NCI-H1694 treated with DMSO at 0.1 percent for 48 hours (cell line): ENCODE measurements at regions not wholly inside any gene's neighbourhood (a gene's known extent, or its start where the extent isn't known, plus 50 kb on each side); places are given as distances from the start of the nearest gene placed in this dataset.
"Not testable (repeated sequence)": the region's sequence is repeated elsewhere in the genome, so short reads cannot be mapped to it uniquely, and the experiment has no call there.

ENCODE experiments used
- DNase-seq: peaks from one replicate; lab custom pipeline; 2025; lab: John Stamatoyannopoulos, UW

DNA sequence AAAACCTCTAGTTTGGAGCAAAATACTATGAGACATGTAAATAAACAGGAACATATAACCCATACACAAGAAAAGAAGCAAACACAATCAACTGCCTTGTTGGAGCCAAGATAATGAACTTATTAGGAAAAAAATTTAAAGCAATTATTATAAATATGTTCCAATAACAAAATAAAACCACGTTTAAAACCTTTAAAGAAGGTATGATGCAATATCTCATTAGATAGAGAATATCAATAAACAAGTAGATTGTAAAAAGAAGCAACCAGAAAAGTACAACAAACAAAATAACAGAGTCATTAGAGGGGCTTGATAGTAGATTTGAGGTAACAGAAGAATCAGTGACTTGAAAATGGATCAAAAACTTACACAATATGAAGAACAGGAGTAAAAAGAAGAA lies 327.0 kb upstream of the PCDH9 start:
- DNase-seq = no peak

DNA sequence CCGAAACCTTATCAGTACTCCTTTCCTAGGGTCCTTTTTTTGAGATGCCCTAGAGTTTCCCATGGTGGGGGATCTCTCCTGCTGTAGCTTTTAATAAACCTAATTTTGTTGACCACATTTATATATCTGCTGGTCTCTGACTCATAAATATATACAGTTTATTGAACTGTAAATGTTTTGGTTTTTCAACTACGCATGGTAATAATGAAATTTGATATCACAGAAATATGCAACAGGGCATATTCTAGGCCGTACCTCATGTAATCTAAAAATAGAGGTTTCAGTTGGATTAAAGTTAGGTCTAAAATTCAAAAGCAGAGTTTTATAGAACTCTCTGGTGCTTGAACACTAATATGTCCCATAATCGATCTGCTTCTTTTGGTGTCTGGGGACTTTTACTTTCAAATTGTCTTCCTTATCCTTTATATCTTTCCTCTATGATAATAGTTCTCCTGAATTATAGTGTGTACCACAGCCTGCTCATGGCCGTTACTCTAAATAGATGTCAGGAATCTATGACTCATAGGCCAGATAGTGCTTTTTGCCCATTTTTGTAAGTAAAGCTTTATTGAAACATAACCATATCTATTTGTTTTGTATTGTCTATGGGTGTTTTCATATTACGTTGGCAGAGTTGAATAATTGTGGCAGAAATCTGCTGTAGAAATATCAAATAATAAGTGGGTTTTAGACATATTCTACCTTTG lies 324.8 kb upstream of the PCDH9 start:
- no peak for DNase-seq

DNA sequence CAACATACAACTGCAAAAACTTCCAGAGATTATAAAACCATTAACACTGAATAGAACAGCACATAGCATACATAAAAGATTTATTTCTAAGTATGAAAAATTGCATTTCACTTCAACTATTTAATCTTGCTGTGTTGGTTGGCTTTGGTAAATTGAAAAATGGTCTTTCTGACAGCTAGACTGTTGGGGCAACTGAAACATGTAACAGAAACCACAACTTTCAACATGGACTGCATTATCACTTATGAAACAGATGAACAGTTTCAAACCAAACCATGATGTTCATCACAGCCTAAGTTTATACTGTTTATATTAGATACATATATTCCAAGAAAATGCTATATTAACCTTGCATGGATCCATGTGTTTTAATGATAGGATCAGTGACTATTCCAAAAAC lies 324.1 kb upstream of the PCDH9 start:
- DNase-seq = no peak

DNA sequence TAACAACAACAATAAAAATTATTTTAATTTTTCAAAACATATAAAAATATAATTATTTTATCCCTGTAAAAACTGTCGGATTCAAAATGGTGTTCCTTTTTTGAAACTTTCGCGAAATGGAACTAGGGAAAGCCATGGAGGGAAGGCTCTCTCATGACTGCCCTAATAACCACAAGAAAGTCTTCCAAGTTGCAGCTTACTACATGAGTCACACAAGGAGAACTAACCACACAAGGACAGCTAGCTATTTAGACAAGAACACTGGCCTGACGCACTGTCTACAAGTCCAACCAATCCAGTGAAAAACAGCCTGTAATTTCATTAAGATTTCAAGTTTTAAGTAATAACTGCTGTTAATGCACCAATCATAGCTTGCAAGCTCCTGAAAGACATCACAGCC lies 319.2 kb upstream of the PCDH9 start:
- no peak for DNase-seq

DNA sequence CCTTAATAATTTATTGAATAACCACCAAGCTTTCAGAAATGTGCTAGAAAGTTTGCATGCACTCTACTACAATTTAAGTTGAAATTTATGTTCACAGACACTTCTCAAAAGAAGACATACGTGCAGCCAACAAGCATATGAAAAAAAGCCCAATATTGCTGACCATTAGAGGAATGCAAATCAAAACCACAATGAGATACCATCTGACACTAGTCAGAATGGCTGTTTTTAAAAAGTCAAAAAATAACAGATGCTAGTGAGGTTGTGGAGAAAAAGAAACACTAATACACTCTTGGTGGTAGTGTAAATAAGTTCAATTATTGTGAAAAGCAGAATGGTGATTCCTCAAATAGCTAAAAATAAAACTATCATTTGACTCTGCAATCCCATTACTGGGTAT lies 308.8 kb upstream of the PCDH9 start:
- no peak for DNase-seq

DNA sequence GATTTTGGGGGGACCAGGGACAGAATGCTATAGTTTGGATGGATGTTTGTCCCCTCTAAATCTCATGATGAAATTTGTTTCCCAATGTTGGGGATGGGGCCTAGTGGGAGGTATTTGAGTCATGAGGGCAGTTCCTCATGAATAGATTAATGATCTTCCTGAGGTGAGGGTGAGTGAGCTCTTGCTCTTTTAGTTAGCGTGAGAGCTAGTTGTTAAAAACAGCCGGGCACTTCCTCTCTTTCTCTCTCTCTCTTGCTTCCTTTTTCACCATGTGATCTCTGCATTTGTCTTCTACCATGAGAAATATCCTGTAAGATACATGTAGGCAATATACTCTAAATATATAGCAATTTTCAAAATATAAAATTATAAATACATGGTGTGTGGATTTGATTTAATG lies 290.8 kb upstream of the PCDH9 start:
- no peak for DNase-seq

DNA sequence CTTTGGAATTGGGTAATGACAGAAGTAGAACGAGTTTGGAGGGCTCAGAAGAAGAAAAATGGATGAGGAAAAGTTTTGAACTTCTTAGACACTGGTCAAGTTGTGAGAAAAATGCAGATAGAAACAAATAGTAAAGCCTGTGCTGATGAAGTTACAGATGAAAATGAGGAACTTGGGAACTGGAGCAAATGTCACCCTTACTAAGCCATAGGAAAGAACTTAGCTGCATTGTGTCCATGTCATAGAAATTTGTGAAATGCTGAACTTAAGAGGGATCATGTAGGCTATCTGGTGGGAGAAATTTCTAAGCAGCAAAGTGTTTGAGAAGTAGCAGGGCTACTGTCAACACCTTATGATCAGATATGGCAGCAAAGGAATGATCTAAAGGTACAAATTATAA lies 289.2 kb upstream of the PCDH9 start:
- DNase-seq = no peak

DNA sequence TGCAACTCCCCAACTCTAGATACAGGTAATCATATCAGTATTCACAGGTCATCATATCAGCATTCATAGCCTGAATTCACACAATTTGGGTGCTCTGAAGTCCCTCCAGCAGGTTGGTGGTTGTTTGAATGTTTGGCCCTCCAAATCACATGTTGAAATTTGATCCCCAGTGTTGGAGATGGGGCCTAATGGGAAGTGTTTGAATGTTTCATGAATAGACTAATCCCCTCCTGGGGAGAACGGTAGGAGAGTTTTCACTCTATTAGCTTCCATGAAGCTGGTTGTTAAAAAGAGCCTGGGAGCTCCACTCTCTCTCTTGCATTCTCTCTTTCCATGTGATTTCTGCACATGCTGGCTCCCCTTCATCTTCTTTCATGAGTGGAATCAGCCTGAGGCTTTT lies 288.6 kb upstream of the PCDH9 start:
- no peak for DNase-seq

DNA sequence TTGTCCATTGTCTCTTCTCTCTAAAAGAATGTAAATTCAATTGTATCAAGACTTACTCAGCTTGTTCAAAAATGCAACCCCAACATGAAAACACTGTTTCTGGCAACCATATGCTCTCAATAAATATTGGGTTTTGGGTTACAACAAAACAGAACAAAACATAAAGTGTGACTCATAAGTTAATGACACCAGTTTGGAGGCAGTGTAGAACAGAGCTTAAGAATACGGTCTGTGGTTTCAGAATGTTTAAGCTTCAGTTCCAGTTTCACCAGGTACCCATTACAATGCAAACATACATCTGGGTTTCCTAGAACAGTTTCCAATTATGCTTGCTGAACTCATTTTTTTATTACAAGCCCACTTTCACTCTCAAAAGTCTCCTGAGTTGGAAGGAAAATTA lies 285.8 kb upstream of the PCDH9 start:
- DNase-seq = no peak

DNA sequence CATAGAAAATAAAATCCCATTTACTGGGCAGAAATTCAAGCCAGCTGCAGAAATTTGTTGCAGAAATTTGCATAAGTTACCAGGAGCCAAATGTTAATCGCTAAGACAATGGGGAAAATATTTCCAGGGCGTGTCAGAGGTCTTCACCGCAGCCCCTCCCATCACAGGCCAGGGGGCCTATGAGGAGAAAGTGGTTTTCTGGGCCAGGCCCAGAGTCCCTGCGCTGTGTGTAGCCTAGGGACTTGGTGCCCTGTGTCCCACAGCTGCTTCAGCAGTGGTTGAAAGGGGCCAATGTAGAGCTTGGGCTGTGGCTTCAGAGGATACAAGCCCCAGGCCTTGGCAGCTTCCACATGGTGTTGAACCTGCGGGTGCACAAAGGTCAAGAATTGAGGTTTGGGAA lies 278.9 kb upstream of the PCDH9 start:
- no peak for DNase-seq

DNA sequence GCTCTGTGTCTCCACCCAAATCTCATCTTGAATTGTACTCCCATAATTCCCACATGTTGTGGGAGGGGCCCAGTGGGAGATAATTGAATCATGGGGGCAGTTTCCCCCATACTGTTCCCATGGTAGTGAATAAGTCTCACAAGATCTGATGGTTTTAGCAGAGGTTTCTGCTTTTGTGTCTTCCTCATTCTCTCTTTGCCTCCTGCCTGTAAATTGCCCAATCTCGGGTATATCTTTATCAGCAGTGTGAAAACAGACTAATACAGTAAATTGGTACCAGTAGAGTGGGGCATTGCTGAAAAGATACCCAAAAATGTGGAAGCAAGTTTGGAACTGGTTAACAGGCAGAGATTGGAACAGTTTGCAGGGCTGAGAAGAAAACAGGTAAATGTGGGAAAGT lies 278.1 kb upstream of the PCDH9 start:
- DNase-seq = not testable (repeated sequence)

DNA sequence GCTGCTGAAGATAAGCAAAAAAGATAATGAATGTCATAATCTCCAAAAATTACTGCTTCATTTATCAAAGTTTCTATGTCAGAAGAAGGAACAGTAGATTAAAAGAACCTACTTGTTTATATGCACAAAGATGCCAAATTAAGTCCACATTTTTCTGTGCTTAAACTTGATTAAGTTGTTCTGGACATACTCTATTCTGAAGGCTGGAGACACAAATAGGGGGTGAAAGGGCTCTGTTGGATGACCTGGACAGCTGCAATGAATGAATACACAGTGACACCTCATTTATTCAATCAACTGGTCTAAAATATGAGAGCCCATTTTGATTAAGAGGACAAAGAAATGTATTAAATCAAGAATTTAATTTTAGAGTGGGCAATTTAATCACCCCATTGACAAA lies 276.3 kb upstream of the PCDH9 start:
- no peak for DNase-seq

DNA sequence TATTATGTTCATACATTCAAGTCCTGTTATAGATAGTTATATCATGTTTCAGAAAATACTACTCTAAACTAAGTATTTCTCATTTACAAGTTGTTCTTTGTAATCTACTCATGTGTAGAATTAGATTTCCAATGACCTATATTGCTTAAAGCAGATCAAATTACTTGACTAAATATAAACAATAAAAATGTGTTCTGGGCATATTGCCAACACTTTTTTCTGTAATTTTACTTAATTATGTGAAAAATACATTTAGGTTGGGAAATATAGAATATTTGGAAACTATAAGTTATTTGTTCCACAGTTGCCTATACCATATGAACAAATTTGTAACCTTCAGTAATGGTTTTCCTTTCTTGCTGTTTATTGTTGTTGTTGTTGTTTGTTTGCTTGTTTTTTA lies 275.2 kb upstream of the PCDH9 start:
- DNase-seq = no peak

DNA sequence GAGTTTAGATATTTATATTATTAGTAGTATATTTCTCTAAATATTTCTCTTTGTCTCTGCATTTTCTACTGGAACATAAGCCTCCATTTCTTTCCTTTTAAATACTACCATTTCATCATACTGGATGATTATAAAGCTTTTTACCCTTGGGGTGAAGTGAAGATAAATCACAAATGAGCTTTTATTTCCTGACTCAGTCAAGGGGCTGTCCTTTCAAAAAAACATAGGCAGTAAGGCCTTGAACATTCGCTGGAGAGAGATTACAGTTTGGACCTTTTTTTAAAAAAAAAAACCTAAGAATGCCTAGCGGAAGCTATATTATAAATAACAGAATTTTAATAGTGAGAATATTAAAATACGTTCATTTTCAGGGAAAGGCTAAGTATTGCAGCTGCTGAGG lies 268.8 kb upstream of the PCDH9 start:
- DNase-seq = no peak

DNA sequence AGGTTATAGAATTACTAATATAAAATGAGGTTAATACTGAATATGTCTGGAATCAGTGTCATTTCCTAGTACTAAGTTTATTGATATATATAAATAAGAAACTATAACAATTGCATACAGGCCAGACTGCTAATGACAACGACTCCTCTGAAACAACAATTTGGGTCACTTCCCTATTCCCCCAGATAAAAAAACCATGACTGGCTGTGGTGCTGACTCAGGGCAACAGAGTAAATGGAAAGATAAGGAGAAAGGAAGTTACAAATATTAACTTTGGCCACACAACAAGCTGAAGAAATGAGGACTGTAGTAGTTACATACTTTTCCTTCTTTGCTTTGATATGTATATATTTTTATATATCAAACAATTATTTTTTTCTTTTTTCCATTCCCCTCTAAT lies 263.7 kb upstream of the PCDH9 start:
- DNase-seq = no peak

DNA sequence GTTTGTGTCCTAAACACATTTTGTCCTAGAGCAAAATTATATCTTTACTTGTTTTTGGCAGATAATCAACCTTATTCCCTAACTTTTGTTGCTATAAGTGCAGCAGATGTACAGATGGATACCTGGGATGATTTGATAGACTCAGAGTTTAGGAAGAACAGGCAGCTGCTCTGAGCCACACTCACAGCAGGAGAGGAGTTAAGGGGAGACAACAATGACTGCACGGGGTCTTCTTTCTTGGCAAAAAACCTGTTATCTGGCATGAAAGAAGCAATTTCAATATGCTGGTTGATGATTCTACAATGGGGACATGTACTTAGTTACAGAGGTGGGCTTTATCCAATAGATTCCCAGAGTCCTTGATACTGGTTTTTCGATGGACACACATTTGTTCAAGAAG lies 258.9 kb upstream of the PCDH9 start:
- DNase-seq = no peak

DNA sequence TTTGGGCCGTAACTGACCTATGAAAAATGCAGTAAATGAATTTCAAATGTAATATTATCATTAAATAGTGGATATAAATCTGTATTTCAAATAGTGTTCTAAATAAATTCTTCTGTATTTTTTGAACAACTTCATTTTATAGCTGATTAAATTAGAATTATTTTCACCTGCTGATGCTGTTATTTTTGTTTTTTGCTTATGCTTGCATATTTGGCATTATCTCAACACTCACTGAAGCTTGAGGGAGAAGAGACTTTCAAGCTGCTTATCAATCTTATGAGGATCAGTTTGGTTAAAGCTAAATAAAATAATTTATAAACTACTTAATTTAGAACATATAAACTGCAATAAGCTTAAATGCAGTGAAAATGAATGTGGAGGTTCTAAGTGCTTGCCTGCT lies 251.3 kb upstream of the PCDH9 start:
- no peak for DNase-seq

DNA sequence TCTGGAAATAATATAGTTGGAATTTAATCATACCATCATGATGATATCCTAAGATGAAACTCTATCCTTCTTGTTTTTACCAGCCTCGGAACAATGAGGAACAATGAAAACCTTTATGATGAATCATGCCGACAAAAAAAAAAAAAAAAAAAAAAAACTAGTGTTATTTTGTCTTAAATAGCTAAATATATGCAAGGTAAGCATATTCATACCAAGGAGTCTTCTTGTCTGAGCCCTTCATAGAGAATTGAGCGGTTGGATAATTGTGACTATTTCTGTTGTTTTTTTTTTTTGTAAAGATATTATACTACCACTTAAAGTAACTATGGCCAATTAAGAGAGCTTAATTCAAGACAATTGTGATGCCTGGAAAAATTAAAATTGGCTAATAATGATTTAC lies 244.0 kb upstream of the PCDH9 start:
- DNase-seq = no peak

DNA sequence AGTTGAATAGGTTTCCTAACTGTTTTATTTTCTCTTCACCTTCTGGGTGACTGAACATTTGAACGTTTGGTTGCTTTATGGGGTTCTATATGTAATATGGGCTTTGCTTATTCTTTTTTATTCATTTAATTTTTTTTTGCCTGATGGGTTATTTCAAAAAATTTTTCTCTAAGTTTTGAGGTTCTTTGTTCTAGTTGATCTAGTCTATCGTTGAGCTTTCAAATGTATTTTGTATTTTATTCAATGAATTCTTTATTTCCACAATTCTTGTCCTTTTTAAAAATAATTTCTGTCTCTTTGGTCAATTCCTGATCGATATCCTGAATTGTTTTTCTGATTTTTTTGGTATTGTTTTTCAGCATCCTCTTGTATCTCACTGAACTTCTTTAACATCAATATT lies 239.5 kb upstream of the PCDH9 start:
- DNase-seq = no peak

DNA sequence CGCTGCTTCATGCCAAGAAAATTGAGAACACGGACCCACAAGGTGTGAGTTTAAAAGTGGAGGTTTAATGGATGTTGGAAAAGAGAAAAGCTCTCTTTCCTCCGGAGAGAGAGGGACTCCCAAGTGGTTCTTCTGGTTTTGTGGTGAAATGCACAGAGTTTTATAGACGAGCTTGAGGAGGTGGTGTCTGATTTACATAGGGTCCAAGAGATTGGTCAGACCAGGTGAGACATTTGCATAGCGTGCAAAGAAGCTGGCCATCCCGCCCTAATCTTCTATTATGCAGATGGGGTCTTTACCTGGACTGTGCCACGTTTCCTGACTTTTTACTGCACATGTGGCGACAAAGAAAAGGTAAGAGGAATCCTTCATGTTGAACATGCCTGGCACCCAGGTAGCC lies 236.4 kb upstream of the PCDH9 start:
- no peak for DNase-seq

DNA sequence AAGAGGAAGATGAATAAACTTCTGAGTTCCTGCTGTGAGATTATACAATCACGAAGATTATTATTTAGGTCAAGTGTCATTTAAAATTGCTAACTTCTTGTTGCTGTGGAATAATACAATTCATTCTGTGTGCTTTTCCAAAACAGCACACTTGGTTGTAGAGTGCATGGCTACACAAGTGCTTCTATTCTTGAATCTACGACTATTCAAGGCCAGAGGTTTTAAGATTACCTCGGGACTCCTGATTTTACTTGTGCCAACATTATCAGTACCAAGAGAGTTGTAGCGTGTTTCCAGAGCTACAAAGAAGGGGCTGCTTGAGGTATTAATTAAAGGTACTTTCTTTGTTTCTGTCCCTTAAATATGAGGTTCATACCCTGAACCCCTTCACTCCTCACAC lies 234.0 kb upstream of the PCDH9 start:
- DNase-seq = no peak

DNA sequence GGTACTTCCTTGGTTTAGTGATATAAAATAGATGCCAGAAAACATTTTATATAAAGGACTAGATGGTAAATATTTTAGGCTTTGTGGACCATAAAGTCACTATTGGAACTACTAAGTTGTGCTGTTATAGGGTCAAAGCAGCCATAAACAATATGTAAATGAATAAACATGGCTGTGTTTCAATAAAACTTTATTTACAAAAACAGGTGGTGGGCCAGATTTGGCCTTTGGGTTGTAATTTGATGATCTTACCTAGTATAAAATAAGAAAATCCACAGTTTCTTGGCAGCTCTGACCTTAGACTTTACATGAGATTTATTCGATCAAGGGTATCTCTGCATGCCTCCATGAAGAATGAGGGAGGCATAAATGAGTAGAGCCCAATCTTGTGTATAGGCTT lies 232.0 kb upstream of the PCDH9 start:
- DNase-seq = no peak

DNA sequence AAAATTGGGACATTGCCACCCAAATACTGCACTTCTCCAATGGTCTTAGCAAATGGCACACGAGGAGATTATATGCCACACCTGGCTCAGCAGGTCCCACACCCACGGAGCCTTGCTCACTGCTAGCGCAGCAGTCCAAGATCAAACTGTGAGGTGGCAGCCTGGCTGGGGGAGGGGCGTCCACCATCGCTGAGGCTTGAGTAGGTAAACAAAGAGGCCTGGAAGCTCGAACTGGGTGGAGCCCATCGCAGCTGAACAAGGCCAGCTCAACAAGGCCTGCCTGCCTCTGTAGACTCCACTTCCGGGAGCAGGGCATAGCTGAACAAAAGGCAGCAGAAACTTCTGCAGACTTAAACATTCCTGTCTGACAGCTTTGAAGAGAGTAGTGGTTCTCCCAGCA lies 222.4 kb upstream of the PCDH9 start:
- not testable (repeated sequence) for DNase-seq

DNA sequence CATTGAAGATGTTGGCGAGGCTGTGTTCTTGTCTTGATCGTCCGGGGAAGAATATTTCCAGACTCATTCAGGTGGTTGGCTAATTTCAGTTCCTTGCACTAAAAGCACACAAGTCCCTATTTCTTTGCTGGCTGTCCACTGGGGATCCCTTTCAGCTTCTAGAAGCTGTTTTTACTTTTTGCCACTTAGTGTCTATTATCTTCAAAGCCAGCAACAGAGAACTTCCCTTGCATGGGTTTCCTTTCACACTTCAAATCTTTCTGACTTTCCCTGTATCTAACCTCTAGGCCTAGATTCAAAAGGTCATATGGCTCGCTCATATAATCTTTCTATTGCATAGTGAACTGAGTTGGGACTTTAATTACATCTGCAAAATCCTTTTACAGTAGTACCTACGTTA lies 215.3 kb upstream of the PCDH9 start:
- no peak for DNase-seq

DNA sequence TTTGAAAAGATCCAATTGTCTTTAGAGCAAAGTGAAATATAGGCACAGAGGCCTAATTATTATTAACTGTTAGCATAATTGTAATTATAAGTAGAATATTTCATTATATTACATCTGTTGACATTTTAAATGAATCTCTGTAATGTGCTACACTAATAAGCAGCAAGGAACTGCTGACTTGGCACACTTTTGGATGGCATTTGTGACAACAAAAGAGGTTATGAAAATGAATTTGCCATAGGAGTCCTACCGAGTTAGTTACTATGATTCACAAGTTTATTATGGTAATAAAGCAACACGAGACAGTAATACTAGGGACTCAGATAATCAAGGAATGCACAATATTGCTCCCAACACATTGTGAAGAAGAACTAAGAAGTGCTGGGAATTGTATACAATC lies 213.8 kb upstream of the PCDH9 start:
- DNase-seq = no peak
